EL (cell line): ENCODE measurements at regions not wholly inside any gene's neighbourhood (a gene's known extent, or its start where the extent isn't known, plus 50 kb on each side); places are given as distances from the start of the nearest gene placed in this dataset.
A peak's percentile ranks its signal among the peaks of the same experiment; 100 is the strongest.
"Not testable (repeated sequence)": the region's sequence is repeated elsewhere in the genome, so short reads cannot be mapped to it uniquely, and the experiment has no call there.

ENCODE experiments used
- DNase-seq: peaks from one replicate; pipeline ENCODE4 v3.0.0-alpha.2; 2016

DNA sequence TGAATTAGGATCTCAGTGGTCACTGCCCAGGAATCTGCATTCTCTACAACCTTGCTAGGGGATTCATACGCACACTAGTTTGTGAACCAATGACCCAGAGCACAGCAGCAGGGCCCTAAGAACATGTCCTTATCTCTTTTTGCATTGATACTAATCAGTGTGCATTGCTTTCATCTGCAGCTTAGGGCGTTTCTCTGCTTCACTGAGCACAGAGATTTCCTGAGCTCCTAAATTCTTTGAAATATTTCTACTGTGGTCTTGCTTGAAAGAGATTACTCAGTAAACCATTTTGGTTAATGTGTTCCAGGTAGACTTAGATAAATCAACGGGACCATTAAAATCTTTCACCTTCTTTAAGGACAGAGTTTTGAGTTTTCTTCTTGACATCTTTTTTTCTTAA lies 351.3 kb upstream of the KITLG start:
- DNase-seq = no peak

DNA sequence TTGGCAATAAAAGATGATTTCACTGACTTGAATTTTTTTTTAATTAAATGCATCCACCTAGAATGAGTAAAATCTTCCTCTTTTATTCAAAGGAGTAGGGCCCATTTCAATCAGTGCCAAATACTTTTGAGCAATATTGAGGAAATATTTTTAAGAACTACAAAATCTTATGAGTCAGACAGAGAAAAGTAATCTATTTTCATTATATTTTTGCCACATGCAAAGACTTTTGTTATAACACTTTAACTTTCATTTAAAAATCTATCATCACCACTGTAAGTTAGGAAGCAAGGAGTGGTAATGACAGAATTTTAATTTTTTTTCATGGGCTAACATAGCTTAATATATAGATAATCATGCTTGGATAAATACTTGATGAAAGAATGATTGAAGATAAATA lies 345.2 kb upstream of the KITLG start:
- peak; percentile 9 for DNase-seq

DNA sequence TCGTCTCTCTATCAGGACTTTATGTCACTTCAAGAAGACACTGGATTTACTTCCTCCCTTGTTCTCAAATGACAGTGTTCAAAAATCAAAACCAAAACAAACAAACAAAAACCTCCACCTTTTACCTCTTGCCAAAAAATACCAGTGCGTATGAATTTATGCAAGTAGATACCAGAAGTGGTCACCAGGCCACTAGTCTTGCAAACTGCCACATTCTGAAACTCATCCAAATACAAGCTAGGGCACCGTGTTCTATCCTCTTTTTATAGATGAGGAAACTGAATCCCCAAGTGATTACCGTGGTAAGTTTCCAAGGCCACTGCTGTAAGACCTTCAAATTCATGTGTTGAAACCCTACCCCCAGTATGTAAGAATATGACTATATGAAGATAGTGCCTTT lies 343.9 kb upstream of the KITLG start:
- DNase-seq = no peak

DNA sequence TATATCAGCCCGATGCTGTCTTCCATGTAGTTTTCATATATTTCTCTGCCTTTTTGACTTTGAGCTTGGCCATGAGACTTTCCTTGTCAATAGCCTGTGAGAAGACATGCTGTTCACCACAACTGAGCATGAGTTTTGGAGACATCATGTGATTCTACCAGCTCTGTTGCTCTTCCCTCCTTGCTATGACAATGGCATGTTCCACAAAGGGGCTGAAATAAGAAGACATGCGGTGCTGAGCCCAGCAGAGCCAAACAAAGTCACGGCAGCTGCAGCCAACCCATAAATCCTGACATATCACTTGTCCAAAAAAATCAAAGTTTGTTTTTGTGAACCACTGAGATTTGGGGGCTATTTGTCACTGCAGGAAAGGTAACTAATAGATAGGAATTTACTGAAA lies 343.4 kb upstream of the KITLG start:
- no peak for DNase-seq

DNA sequence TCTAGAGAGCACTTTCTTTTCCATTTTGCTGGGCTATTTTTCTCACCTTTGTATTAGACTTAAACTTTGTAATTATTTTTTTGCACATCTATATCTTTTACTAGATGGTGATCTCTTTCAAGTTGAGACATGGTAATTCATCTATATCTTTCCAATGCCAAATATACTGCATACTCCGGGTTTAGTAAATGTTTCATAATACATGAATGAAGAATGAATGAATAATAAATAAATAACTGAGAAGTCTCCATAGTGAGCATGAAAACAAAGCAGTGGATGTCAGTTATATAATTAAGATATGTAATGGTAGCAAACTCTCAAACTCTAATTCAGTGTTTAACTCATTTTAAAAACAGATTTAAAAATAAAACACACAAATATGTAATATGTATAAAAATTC lies 342.5 kb upstream of the KITLG start:
- peak; percentile 17 for DNase-seq

DNA sequence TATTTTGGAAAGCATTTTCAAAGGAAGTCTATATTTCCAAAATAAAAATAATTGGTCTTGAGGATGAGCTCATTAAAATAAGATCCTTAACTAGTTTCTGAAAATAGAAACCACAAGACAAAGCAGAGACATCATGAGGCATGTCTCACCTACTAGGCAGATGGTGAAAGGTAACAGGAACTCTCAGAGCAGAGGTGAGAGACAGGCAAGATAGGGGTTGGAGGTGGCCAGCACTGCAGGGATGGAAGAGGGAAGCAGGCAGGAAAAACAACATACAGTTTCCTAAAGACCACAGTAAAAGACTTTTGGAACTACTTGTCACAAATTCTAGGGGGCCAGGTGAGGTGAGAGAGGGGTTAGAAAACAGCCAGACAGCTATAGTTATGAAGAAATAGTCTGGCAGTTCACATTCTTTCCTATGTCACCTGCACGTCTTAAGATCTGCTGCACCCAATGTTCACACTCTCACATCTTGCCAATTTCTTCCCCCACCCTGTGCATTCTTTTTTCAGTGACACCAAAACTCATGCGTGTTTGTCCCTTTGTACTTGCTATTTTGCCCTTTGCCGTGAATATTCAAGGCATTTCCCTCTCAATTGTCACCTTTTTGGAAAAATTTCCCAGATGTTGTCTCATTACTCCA lies 341.7 kb upstream of the KITLG start:
- no peak for DNase-seq

DNA sequence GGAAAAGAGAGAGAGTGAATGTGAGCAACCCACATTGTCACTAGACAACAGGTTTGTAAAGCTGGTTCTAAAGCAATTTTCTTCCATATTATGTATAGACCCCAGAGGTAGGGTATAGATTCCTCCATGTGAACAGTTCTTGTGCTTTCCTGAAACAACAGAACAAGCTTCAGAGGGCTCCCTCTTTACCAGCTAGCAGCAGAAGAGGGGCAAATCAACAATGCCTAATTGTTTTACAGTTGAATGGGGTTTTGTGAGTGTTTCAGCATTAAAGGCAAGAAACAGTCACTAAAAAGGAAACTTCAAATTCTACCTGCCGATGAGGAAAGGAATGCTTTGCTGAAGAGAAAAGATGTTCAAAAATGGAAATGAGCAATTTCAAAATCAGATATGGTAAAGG lies 341.2 kb upstream of the KITLG start:
- DNase-seq = no peak

DNA sequence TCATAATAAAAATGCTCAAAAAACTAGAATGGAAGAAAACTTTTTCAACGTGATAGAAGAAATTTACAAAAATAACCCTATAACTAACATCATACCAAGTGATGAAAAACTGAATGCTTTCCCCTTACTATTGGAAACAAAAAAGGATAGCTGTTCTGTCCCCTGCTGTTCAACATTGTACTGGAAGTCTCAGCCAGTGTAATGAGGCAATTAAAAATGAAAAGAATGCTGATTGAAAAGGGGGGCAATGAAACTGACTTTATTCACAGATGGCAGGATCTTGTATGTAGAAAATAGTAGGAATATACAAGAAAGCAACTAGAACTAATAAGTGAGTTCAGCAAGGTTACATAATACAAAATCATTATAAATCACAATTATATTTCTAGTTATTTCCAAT lies 337.9 kb upstream of the KITLG start:
- no peak for DNase-seq

DNA sequence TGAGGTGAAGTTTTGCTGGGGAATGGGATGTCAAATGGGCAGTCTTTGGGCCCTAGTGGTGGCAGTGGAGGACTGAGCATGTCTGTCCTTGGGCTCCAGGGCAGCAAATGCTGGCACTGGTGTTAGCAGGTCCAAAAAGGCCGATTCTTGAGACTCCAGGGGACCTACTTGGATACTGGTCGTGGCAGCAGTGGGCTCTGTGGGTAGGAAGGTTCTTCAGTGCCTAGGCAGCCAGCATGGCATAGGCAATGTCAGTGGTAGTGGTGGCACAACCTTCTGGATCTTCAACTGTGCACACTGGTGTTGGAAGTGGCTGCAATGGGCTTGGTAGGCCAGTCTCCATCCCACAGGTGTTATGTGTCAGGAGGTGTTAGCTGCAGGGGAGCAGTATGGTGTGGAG lies 334.7 kb upstream of the KITLG start:
- no peak for DNase-seq

DNA sequence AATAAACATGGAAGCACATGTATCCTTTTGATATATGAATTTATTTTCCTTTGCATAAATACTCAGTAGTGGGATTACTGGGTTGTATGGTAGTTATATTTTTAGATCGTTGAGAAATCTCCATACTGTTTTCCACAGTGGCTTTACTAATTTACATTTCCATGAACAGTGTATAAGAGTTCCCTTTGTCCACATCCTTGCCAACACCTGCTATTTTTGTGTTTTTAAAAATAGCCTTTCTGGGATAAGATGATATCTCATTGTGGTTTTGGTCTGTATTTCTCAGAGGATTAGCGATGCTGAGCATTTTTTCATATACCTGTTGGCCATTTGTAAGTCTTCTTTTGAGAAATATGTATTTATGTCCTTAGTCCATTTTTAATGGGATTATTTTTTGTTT lies 329.2 kb upstream of the KITLG start:
- DNase-seq = no peak

DNA sequence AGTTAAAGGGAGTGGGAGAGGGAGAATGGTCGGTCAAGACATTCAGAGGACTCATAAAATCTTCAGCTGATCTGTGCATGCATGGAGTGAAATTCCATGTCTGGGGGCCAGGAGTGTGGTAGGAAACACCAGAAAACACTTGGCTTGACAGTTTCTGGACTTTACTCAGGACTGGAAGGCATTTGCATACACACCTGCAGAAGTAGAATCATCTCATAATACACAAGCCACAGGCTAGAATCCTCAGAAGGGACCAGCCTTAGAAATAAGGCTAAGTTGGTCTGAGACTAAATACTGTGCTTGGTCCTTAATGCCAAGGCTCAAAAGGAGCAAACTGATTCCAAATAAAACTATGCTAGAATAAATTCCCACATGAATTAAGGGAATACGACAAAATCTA lies 328.1 kb upstream of the KITLG start:
- DNase-seq = no peak

DNA sequence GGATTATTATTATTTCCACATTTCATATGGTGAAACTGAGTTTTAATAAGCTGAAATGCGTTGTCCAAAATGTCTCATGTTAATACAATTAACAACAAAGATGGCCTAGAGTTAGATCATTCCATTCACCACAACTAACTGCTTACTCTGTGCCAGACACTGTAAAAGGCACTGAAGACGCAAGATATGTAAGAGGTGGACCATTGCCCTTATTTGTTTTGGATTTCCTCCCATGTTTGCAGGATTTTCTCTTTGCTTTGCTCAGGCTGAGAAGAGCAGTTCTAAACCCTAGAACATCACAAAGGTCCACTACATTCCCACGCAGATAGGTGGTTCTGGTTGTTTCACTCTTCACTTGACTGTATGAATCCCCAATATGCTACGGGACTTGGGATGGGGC lies 324.4 kb upstream of the KITLG start:
- no peak for DNase-seq

DNA sequence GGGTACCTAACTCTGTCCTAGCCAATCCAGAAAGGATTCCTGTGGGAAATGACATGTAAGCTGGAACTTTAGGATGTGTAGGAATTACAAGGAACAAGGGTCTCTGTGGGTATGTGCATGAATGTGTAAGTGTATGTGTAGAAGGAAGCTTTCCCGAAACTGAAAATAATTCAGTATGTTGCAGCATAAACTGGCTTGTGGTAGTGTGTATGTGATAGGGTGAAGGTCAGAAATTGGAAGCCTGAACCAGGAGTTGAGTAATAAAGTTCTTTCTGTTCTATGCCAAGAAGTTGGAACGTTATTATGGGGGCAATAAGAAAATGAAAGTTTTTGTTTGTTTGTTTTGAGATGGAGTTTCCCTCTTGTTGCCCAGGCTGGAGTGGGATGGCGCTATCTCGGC lies 323.1 kb upstream of the KITLG start:
- no peak for DNase-seq

DNA sequence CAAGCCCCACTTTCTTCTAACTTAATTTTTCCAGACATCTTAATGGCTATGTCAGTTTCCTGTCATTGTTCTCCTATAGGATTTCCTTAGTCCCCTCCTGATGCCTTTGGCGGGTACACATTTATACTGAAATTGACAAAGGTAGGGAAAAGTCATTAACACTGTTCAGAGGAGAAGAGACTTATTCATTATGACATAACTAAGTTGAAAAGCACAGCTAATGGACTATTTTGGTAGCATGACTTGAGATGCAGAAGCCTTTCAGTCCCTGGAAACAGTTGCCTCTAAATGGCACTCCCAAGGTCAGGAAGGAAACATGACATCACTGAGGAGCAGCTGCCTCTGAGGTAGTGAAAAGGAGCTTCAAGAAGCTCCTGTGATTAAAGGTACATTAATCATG lies 317.5 kb upstream of the KITLG start:
- peak; percentile 30 for DNase-seq

DNA sequence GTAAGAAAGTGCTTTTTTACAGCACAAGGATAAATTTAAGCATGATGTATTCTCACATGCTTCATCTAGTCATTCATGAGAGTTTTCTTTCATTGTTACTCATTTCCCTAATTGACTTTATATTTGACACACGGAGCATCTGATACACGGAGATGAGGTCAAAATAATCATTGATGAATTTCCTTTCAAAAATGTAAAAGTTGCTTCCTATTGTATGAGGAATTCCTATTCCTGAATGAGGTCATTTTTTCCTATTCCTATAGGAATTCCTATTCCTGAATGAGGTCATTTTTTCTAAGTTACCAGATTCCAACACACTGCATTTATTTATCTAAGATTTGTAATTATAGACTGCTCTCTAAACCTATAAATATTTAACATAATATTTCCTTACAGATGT lies 316.7 kb upstream of the KITLG start:
- DNase-seq = peak; percentile 83

DNA sequence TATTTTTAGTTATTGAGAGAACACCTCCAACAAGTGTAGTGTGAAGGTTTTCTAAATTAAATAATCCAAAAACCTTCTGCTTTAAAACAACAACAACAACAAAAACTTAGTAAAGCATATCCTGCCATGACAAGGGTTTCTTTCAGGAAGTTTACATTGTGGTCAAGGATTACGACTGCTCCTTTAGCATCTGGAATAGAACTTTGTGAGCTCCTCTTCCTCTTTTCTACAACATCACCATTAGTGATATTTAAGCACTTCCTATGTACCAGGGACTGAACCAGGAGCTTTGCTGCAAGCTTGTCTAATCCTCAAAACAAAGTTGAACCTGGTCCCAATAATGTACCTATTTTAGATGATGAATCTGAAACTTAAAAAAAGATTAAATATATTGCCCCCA lies 315.4 kb upstream of the KITLG start:
- peak; percentile 14 for DNase-seq

DNA sequence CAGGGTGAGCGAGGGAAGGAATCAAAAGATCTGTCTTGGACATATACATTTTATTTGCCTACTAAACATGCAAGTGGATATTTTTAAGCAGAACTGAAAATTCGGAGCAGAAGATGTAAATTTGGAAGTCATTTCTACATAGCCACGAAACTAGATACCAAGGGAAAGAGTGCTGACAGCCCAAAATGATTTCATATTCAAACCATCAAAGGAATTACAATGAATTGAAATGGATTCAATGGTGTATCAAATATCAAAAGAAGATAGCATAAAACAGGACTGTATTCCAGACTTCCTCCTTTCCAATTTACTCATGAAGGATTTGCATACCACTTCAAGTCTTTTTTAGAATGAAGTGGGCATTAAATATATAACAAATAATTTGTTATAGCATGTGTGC lies 313.5 kb upstream of the KITLG start:
- DNase-seq = no peak

DNA sequence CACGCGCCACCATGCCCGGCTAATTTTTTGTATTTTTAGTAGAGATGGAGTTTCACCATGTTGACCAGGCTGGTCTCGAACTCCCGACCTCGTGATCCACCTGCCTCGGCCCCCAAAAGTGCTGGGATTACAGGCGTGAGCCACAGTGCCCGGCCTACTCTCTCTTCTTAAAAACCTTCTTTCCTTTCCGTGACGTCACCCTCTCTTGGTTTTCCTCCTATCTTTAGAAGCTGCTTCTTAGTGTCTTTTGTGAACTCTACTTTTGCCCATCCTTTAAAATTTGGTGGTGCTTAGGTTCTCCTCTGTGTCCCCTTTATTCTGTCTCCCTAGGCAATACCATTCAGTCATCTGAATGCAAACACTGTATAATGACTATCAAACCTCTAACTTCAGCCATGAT lies 311.2 kb upstream of the KITLG start:
- not testable (repeated sequence) for DNase-seq

DNA sequence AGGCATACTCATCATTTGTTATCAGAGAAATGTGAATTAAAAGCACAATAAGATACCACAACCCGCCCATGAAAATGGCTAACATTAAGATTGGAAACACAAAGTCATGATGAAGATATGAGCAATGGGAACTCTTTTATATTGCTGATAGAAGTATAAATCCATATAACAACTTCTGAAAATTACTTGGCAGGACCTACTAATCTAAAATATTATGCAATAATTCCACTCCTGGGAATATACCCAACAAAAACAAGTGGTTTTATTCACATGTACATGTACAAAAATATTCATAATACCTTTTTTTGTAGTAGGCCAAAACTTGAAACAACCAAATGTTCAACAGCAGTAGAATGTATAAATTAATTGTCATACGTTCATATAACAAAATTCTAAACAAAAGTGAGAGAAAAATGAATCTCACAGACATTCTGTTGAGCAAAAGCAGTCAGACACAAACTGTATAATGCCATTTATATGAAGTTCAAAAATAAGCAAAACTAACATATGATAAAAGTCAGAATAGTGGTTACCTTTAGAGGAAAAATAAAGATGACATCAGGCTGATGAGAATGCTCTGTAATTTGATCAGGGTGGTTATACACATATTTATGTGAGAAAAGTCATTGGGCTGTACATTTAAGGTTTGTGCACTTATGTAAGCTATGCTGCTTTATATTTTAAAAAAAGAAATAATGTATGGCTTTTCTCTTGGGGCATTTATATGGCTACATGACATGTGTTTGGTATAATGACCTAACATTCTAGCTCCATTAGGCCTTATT lies 309.2 kb upstream of the KITLG start:
- DNase-seq = peak; percentile 41

DNA sequence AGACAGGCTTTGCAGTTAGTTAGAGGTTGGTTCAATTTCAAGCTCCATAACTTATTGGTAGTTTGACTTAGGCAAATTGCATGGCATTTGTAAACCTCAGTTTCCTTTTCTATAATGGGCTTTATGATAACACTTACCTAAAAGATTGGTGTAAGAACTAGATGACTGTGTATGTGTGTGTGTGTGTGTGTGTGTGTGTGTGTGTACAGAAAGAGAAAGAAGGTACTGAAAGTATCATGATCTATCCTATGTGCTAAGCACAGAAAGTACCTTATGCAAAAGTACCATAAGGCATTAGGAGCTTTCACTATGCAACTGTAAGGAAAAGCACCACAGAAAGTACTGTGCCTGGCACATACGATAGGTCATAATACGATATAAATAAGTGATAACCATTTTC lies 304.3 kb upstream of the KITLG start:
- DNase-seq = no peak

DNA sequence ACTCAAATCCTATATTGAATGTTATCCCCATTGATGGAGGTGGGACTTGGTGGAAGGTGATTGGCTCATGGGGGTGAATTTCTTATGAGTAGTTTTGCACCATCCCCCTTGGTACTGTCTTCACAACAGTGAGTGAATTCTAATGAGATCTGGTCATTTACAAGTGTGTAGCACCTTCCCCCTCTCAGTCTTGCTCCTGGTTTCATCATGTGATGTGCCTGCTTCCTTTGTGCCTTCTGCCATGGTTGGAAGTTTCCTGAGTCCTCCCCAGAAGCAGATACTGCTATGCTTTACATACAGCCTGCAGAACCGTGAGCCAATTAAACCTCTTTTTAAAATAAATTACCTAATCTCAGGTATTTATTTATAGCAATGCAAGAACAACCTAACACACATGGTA lies 302.4 kb upstream of the KITLG start:
- no peak for DNase-seq

DNA sequence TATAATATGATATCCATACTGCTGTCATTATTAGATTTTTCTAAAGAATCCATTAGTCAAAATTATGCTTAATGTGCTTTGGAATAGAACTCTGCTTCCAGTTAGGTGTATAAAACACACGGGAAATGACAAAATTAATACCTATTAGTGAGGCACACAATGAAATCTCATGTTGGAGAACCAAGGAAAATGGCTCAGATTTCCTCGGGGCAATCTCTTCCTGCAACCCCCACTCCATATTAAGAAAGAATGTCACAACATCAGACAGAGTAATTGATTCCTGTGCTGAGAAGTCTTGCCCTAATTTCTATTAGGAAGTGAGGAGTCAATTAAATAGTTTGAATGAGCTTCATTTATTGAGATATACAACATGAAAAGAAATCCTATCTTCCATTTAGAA lies 299.8 kb upstream of the KITLG start:
- DNase-seq = no peak

DNA sequence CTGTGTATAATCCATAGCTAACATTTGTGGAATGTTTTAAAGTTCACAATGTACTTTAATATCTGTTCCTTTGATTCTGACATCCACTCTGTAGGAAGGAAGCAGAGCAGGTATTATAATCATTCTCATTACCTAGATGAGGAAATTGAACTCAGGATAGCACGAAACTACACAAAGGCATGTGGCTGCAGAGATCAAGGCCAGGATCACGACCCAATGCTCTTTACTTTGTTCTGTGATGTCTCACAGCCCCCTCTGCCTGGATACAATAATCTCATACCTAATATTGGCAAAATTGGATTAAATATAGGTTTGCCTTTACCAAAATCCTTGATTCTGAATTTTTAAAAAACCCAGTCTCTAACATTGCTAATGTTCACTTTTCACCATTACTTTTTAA lies 298.0 kb upstream of the KITLG start:
- no peak for DNase-seq

DNA sequence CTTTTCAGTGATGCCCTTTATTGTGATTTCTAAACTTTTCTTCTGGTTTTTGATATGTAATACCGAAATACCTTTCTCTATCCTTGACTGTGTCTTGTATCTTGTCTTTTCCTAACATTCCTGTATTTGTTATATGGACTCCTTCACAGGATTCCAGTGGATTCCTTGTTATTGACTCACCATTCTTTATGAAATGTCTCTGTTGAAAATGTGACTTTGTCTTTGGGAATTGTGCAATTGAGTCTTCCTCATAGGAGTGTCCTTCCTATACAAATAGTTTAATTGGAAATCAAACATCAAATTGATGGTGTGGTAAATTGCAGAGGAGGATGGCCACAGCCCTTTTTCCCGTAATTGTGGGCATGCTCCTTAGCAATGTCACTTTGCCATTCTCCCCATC lies 296.6 kb upstream of the KITLG start:
- DNase-seq = peak; percentile 69
